OCI-LY3 (cell line): ENCODE measurements at regions not wholly inside any gene's neighbourhood (a gene's known extent, or its start where the extent isn't known, plus 50 kb on each side); places are given as distances from the start of the nearest gene placed in this dataset.

Experiments
- H2AFZ ChIP-seq: fragments of 200-600, 300-600 bp; shearing (Covaris generic); 2 replicates; pipeline ENCODE4 v1.6.0; 2014; ENCODE audit warnings: antibody characterized with exemption, low read depth, low read length
- H3K27ac ChIP-seq: fragments of 200-600, 300-600 bp; sonication (generic); 2 replicates; pipeline ENCODE4 v1.5.1; 2014; ENCODE audit warnings: mild to moderate bottlenecking, low read length, moderate library complexity, mixed read lengths
- H3K27me3 ChIP-seq: fragments of 200-600, 300-600 bp; sonication (generic); 2 replicates; pipeline ENCODE4 v1.6.1; 2014; ENCODE audit warnings: low read depth, low read length, mixed read lengths
- H3K36me3 ChIP-seq: fragments of 200-600, 300-600 bp; sonication (generic); replicated peaks from 2 replicates; pipeline ENCODE3; 2014; ENCODE audit warnings: low read depth, low read length, mixed read lengths
- H3K4me1 ChIP-seq: fragments of 300-600, 200-600 bp; sonication (generic); 2 replicates; pipeline ENCODE4 v1.6.1; 2014; ENCODE audit warnings: low read length, mixed read lengths
- H3K4me2 ChIP-seq: fragments of 200-600, 300-600 bp; sonication (generic); 2 replicates; pipeline ENCODE4 v1.6.1; 2014; ENCODE audit warnings: low read length, mixed read lengths
- H3K4me3 ChIP-seq: fragments of 300-600, 200-600 bp; sonication (generic); 2 replicates; pipeline ENCODE4 v1.5.1; 2014; ENCODE audit warnings: antibody characterized with exemption, mild to moderate bottlenecking, low read length, moderate library complexity
- H3K79me2 ChIP-seq: fragments of 300-600, 200-600 bp; shearing (Covaris generic); 2 replicates; pipeline ENCODE4 v1.6.1; 2014; ENCODE audit warnings: mild to moderate bottlenecking, low read length, mixed read lengths
- H3K9ac ChIP-seq: fragments of 300-600, 200-600 bp; shearing (Covaris generic); 2 replicates; pipeline ENCODE4 v1.6.0; 2014; ENCODE audit warnings: mild to moderate bottlenecking, low read length, moderate library complexity
- H3K9me3 ChIP-seq: fragments of 200-600, 300-600 bp; shearing (Covaris generic); 2 replicates; pipeline ENCODE4 v1.6.1; 2014; ENCODE audit warnings: low read length, mixed read lengths; ENCODE audit not compliant: insufficient read depth
- H4K20me1 ChIP-seq: fragments of 200-600, 300-600 bp; sonication (generic); 2 replicates; pipeline ENCODE4 v1.6.1; 2016; ENCODE audit warnings: low read length, mixed read lengths; ENCODE audit not compliant: insufficient read depth
- CTCF ChIP-seq: fragments of 200-600, 300-600 bp; sonication (generic); IDR thresholded peaks from 2 replicates; pipeline ENCODE4 v1.5.1; 2014; ENCODE audit warnings: antibody characterized with exemption, low read length, low read depth
- EZH2phosphoT487 ChIP-seq: fragments of 200-600 bp; shearing (Covaris generic); IDR thresholded peaks from 2 replicates; pipeline ENCODE4 v1.6.1; 2018; ENCODE audit warnings: antibody characterized with exemption, mixed run types, low read depth

- H3K79me2 ChIP-seq: no peaks in the 10 kb centered on the region
- no peak overlapping the region for H3K9ac ChIP-seq
- H4K20me1 ChIP-seq: no peaks in the 10 kb centered on the region
- peaks cover 17% of the 10 kb centered on the region for H3K27me3 ChIP-seq
- H2AFZ ChIP-seq: no peak overlapping the region
- no peaks in the 10 kb centered on the region for H3K36me3 ChIP-seq
- H3K4me1 ChIP-seq: no peaks in the 10 kb centered on the region
- H3K4me3 ChIP-seq: no peak overlapping the region
- TF ChIP-seq CTCF: no peak
- no peak for TF ChIP-seq EZH2phosphoT487
- no peak overlapping the region for H3K27ac ChIP-seq
- no peak overlapping the region for H3K4me2 ChIP-seq
- no peaks in the 10 kb centered on the region for H3K9me3 ChIP-seq
Measured at GRCh38 chr5:72694856-72695255, 121.6 kb upstream of the TNPO1 start.

- Histone ChIP-seq H3K4me2 (no peak overlapping the region), H2AFZ (no peak overlapping the region), H3K79me2 (no peaks in the 10 kb centered on the region), H4K20me1 (no peaks in the 10 kb centered on the region), H3K9ac (no peak overlapping the region), H3K9me3 (no peaks in the 10 kb centered on the region), H3K4me1 (no peaks in the 10 kb centered on the region), H3K27ac (no peak overlapping the region), H3K36me3 (no peaks in the 10 kb centered on the region), H3K4me3 (no peak overlapping the region), H3K27me3 (peaks cover 17% of the 10 kb centered on the region)
- no peak for TF ChIP-seq CTCF
- no peak for TF ChIP-seq EZH2phosphoT487
Measured at GRCh38 chr5:72693546-72694205, 122.8 kb upstream of the TNPO1 start.

- Histone ChIP-seq H3K9me3 (no peaks in the 10 kb centered on the region), H3K4me2 (no peak overlapping the region), H3K36me3 (no peaks in the 10 kb centered on the region), H3K4me3 (no peak overlapping the region), H3K4me1 (no peaks in the 10 kb centered on the region), H4K20me1 (no peaks in the 10 kb centered on the region), H3K79me2 (no peaks in the 10 kb centered on the region), H3K27ac (no peak overlapping the region), H3K9ac (no peak overlapping the region), H3K27me3 (peaks cover 17% of the 10 kb centered on the region), H2AFZ (no peak overlapping the region)
- TF ChIP-seq EZH2phosphoT487 (no peak), CTCF (no peak)
Measured at GRCh38 chr5:72692651-72693442, 123.6 kb upstream of the TNPO1 start.

- no peak overlapping the region for H2AFZ ChIP-seq
- no peak overlapping the region for H3K9ac ChIP-seq
- no peak overlapping the region for H3K4me2 ChIP-seq
- no peaks in the 10 kb centered on the region for H4K20me1 ChIP-seq
- H3K36me3 ChIP-seq: no peaks in the 10 kb centered on the region
- H3K4me1 ChIP-seq: no peaks in the 10 kb centered on the region
- H3K9me3 ChIP-seq: no peaks in the 10 kb centered on the region
- no peak for TF ChIP-seq CTCF
- TF ChIP-seq EZH2phosphoT487: no peak
- no peaks in the 10 kb centered on the region for H3K79me2 ChIP-seq
- no peak overlapping the region for H3K27ac ChIP-seq
- no peak overlapping the region for H3K4me3 ChIP-seq
- peaks cover 17% of the 10 kb centered on the region for H3K27me3 ChIP-seq
Measured at GRCh38 chr5:72692231-72692637, 124.2 kb upstream of the TNPO1 start.
